NCI-H2171 treated with DMSO at 0.1 percent for 48 hours (cell line): ENCODE measurements at regions not wholly inside any gene's neighbourhood (a gene's known extent, or its start where the extent isn't known, plus 50 kb on each side); places are given as distances from the start of the nearest gene placed in this dataset.
"Not testable (repeated sequence)": the region's sequence is repeated elsewhere in the genome, so short reads cannot be mapped to it uniquely, and the experiment has no call there.

ENCODE experiments used
- DNase-seq: peaks from one replicate; lab custom pipeline; 2025; lab: John Stamatoyannopoulos, UW

GRCh38 chr17:65307081-65307960, 170.2 kb downstream of the RGS9 start:
- DNase-seq = no peak

DNA sequence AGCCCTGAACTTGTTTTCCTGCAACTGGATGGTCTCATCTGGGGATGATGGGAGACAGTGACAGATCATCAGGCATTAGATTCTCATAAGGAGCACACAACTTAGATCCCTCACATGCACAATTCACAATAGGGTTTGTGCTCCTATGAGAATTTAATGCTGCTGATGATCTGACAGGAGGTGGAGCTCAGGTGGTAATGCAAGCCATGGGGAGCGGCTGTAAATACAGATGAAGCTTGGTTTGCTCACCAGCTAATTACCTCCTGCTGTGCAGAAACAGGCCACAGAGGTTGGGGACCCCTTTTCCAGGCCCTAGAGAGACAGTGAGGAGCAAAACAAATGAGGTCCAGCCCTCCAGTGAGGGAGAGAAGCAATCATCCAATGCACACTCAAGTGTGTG, 168.6 kb downstream of the RGS9 start:
- DNase-seq = no peak

- DNase-seq = no peak
Measured at GRCh38 chr17:65305116-65305515, 167.9 kb downstream of the RGS9 start.

DNA sequence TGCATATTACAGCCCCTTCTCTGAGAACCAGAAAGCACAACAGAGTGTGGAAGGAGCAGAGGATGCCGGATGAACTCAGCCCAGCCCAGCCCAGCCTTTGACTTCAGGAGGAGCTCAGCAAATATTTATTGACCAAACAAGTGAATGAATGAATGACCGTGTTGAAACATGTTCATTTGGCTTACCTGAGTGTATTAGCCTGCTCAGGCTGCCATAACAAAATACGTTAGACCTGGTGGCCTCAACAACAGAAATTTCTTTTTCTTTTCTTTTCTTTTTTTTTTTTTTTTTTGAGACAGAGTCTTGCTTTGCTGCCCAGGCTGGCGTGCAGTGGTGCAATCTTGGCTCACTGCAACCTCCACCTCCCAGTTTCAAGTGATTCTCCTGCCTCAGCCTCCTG, 164.7 kb downstream of the RGS9 start:
- DNase-seq = not testable (repeated sequence)

- no peak for DNase-seq
Measured at GRCh38 chr17:65301184-65301583, 164.0 kb downstream of the RGS9 start.

DNA sequence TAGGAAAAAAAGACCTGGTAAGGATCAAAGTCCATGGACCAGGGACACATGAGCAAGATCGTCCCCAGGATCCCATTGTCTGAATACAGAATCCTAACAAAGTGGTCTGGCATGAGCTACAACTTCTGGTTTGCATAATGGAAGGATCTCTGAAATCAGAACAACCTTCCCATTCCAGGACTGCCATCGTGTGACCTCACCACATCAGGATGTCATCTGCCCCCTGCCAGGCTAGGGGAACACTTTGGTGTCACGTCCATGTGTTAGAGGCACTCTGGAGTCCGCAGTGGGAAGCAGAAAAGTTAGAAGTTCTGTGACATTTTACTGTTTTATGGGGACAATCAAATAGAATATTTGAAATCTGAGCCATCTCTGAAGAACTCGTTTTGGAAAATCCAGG, 160.7 kb downstream of the RGS9 start:
- DNase-seq = no peak

- peak; percentile 8 for DNase-seq
Measured at GRCh38 chr17:65297384-65297783, 160.2 kb downstream of the RGS9 start.

DNA sequence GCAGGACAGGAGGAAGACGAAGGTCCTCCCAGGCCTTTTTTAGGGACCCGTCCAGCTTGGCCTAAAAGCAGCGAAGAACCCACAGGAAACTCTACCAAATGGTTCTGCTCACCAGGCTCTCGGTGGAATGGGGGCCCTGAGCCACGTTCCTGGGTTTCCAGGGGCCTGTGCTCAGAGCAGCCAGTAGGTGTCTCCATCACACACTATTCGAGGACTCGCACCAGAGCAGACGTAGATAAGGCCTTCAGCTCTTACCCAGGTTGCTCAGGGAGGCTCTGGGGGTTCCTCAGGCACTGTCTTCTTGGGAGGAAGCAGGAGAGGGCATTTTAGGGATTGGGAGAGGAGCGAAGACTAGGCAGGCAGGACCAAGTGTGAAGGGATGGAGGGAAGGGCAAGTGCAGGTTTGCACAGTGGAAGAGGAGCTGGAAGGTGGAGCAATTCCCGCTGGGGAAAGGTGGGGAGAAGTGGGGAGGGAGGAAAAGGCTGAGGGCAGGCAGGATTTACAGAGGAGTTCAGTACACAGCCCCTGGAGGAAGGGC, 157.1 kb downstream of the RGS9 start:
- peak; percentile 71 for DNase-seq

DNA sequence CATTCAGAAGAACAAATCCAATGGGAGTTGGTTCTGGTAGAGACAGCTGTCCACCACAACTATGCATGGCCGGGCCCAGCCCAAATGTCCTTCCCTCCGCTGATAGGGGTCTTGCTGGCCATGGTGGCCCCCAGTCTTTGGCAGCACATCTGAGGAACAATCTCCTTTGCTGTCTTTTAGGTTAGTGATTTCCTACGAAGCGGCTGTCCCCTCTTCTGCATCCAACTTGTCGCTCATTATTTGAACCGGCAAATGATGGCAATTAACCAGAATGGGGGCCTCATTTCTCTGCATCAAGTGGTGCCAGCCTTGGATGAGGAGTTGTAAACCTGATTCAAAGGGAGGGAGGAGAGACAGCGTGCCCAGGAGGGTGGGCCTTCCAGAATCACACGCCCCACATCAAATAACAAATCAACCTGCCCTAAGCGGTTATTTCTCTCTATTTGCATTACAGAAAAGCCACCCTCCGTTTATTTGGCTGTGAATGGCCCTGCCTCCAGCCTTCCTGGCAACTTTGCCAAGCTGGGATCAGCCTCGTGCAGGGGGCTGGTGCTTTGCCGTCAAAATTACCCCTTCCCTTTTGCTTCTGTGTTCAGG, 156.5 kb downstream of the RGS9 start:
- no peak for DNase-seq

- DNase-seq = no peak
Measured at GRCh38 chr17:65292430-65292829, 155.3 kb downstream of the RGS9 start.

DNA sequence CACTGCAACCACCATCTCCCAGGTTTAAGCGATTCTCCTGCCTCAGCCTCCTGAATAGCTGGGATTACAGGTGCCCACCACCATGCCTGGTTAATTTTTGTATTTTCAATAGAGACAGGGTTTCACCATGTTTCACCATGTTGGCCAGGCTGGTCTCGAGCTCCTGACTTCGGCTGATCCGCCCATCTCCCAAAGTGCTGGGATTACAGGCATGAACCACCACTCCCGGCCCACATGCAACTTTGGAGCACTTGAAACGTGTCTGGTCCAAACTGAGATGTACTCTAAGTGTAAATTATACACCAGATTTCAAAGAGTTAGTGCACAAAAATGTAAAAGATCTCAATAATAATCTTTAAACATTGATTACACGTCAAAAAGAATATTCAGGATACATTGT, 154.1 kb downstream of the RGS9 start:
- not testable (repeated sequence) for DNase-seq

DNA sequence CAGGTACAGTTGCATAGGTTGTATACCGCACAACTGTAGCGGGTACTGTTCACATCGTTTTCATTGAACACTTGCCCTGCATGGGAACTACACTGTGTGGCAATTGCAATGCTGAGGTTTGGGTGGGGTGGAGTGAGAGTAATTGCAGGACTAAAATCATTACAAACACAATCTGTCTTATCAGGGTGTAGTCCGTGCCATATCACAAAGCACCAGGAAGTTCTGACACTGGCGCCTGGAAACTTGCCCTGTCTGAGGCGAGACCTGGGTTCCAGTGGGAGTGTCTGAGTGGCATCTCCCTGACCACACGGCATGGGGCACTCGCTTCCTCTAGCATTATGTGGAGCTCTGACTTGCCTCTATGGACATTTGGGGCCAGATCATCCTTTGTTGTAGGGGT, 153.4 kb downstream of the RGS9 start:
- no peak for DNase-seq

- DNase-seq = no peak
Measured at GRCh38 chr17:65290056-65290455, 152.9 kb downstream of the RGS9 start.

- no peak for DNase-seq
Measured at GRCh38 chr17:65287040-65287439, 149.9 kb downstream of the RGS9 start.

DNA sequence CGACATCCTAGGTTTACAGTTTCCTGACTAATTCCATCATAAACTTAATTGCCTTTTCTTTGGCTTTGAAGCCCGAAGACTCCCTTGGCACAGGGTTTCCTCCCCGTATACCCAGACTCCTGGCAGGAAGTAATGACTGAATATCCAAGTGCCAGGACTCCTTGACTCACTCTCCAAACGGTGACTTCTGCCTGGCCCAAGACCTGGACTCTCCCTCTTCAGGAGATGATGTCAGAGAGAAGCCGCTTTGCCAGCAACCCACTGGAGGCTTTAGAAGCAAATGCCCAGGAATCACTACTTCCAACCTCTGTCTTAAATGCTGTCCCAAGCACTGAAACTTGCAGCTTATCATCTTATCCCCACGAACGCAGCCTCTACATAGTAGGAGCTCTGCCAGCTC, 146.5 kb downstream of the RGS9 start:
- no peak for DNase-seq

DNA sequence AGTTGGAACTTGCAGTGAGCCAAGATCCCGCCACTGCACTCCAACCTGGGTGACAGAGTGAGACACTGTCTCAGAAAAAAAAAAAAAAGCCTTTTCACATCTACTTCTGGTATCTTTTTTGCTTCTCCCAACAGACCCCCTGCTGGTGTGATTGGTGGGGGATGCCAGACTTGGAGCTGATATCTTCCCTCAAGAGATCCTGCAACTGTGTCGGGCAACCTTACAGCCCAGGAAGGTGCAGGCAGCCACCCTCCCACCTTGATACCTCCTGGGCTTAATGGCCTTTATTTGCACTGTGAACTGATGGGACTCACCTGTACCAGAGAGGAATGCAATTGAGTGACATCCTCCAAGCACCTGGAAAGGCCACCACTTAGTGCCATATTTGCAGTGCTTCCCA, 142.3 kb downstream of the RGS9 start:
- DNase-seq = no peak

GRCh38 chr17:65278820-65279184, 141.6 kb downstream of the RGS9 start:
- no peak for DNase-seq

GRCh38 chr17:65278050-65278819, 141.1 kb downstream of the RGS9 start:
- peak; percentile 3 for DNase-seq

- DNase-seq = no peak
Measured at GRCh38 chr17:65277576-65277975, 140.4 kb downstream of the RGS9 start.
